ENCODE measurements at regions not wholly inside any gene's neighbourhood (a gene's known extent, or its start where the extent isn't known, plus 50 kb on each side); places are given as distances from the start of the nearest gene placed in this dataset.

DNA sequence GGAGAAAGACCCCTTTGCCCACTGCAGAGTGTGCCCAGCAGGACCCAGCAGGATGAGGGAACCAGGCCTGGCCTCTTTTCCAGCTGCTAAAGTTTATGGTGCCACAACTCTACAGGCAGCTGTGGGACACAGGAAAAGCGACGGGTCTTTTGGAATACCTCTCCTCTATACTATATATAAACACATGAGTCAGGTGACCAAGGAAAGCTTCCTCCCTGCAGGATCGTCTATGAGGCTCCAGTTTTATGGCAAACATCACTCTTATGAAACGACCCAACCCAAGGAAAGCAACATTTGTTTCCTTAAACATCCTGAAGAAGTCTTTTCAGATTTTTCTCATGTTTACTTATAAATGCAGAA, 102.8 kb upstream of the AKIP1 start:
- H3K4ac ChIP-seq (ENCODE audit: low read depth in 1 of 2, low read length in 2 of 2): peak overlapping the region; percentile 46 to 60
- H3K36me3 ChIP-seq (ENCODE audit: control insufficient read depth in 1 of 2, insufficient read depth in 2 of 2, low read depth in 1 of 2, low read length in 2 of 2): peaks cover 9 to 12% of the 10 kb centered on the region in 2 experiments
- no peak overlapping the region for H3K23ac ChIP-seq (ENCODE audit: low read length in 2 of 2)
- H2AFZ ChIP-seq (ENCODE audit: low read depth, low read length): no peak overlapping the region
- peak overlapping the region; percentile 65 for H4K8ac ChIP-seq (ENCODE audit: low read length)
- 3% methylated on average over 4 of the region's 4 CpGs for WGBS
- peaks cover 33% of the 10 kb centered on the region for H3K4me1 ChIP-seq (ENCODE audit: control insufficient read depth, insufficient read depth, low read depth, low read length)
- peak overlapping the region; percentile 40 for H3K4me2 ChIP-seq (ENCODE audit: low read length, poor library complexity, severe bottlenecking)
- H2BK12ac ChIP-seq (ENCODE audit: low read length in 2 of 2): peak overlapping the region in 1 of 2 experiments; percentile 54
- no peak overlapping the region for H3K14ac ChIP-seq (ENCODE audit: low read length in 2 of 2)
- peaks cover 27% of the 10 kb centered on the region for H3K79me1 ChIP-seq (replicated peaks; ENCODE audit: low read length, poor library complexity, severe bottlenecking)
- no peaks in the 10 kb centered on the region for H3K9me3 ChIP-seq (ENCODE audit: control insufficient read depth, low read length)
- peak overlapping the region; percentile 62 for H2BK15ac ChIP-seq (ENCODE audit: low read depth, poor library complexity, severe bottlenecking)
- H2BK5ac ChIP-seq (ENCODE audit: low read depth, low read length, poor library complexity, severe bottlenecking): no peak overlapping the region
- H3K4me3 ChIP-seq (ENCODE audit: insufficient read depth in 1 of 2, low read depth in 1 of 2, low read length in 2 of 2): peak overlapping the region in 1 of 2 experiments; percentile 89
- peak overlapping the region; percentile 66 for H2BK120ac ChIP-seq (ENCODE audit: low read depth, low read length)
- no peaks in the 10 kb centered on the region for H3K27me3 ChIP-seq (ENCODE audit: control insufficient read depth in 1 of 2, insufficient read depth in 1 of 2, low read length in 2 of 2)
- H4K91ac ChIP-seq (ENCODE audit: low read length): peak overlapping the region; percentile 83
- H3K18ac ChIP-seq (ENCODE audit: low read depth in 1 of 2, low read length in 2 of 2): peak overlapping the region; percentile 88 to 89
- peak; percentile 50 for DNase-seq
- peak overlapping the region; percentile 55 for H3K27ac ChIP-seq (ENCODE audit: low read length, poor library complexity, severe bottlenecking)
- H3K9ac ChIP-seq (ENCODE audit: low read length): peak overlapping the region; percentile 96
- no peak overlapping the region for H2AK5ac ChIP-seq (ENCODE audit: low read length, severe bottlenecking)

DNA sequence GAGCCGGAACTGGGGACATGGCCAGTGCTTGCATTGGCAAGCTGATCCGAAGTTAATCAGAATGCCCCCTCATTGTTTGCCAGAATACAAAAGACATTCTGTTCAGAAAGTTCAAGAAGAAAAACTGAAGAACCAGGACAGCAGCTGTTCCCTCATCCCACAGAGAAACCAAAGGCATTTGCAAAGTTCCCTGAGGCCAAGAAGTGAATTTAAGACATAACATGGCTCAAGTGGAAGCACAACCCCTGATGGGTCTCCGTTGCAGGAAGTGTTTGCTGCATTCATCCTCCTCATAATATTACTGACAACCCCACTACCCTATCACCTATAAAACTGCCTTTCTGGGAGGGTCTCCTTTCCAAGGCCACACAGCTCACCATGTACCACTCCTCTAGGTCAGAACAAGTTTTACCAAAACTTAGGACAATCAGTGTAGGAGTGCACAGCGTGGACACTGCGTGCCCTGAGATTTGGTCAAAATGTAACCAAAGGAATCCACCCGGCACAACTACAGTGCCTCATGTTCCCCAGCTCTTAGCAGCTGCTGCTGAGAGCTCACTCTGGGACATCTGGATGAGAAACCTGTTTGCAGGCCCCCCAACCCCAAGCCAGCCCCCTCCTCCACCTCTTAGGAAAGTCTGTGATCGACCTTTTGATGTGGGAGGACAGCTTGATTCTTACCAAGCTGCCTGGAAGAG, 101.6 kb upstream of the AKIP1 start:
- Histone ChIP-seq H2BK5ac (ENCODE audit: low read depth, low read length, poor library complexity, severe bottlenecking) (no peak overlapping the region), H3K27ac (ENCODE audit: low read length, poor library complexity, severe bottlenecking) (peak overlapping the region; percentile 95), H3K14ac (ENCODE audit: low read length in 2 of 2) (peak overlapping the region in 1 of 2 experiments; percentile 0), H2AK5ac (ENCODE audit: low read length, severe bottlenecking) (peak overlapping the region; percentile 37), H3K27me3 (ENCODE audit: control insufficient read depth in 1 of 2, insufficient read depth in 1 of 2, low read length in 2 of 2) (no peaks in the 10 kb centered on the region), H3K79me1 (replicated peaks; ENCODE audit: low read length, poor library complexity, severe bottlenecking) (peaks cover 21% of the 10 kb centered on the region), H3K4me3 (ENCODE audit: insufficient read depth in 1 of 2, low read depth in 1 of 2, low read length in 2 of 2) (peak overlapping the region; percentile 21 to 89), H3K18ac (ENCODE audit: low read depth in 1 of 2, low read length in 2 of 2) (peak overlapping the region; percentile 53 to 67), H3K9ac (ENCODE audit: low read length) (peak overlapping the region; percentile 96), H3K4me1 (ENCODE audit: control insufficient read depth, insufficient read depth, low read depth, low read length) (peaks cover 35% of the 10 kb centered on the region), H2BK12ac (ENCODE audit: low read length in 2 of 2) (peak overlapping the region; percentile 53 to 55), H4K91ac (ENCODE audit: low read length) (no peak overlapping the region), H2BK120ac (ENCODE audit: low read depth, low read length) (peak overlapping the region; percentile 42), H3K23ac (ENCODE audit: low read length in 2 of 2) (no peak overlapping the region), H3K36me3 (ENCODE audit: control insufficient read depth in 1 of 2, insufficient read depth in 2 of 2, low read depth in 1 of 2, low read length in 2 of 2) (peaks cover 3 to 4% of the 10 kb centered on the region in 2 experiments), H2AFZ (ENCODE audit: low read depth, low read length) (no peak overlapping the region), H3K4ac (ENCODE audit: low read depth in 1 of 2, low read length in 2 of 2) (peak overlapping the region; percentile 3 to 61), H3K4me2 (ENCODE audit: low read length, poor library complexity, severe bottlenecking) (peak overlapping the region; percentile 76), H2BK15ac (ENCODE audit: low read depth, poor library complexity, severe bottlenecking) (peak overlapping the region; percentile 21), H4K8ac (ENCODE audit: low read length) (peak overlapping the region; percentile 50), H3K9me3 (ENCODE audit: control insufficient read depth, low read length) (no peaks in the 10 kb centered on the region)
- DNase-seq: no peak
- 68% methylated on average over 7 of the region's 7 CpGs for WGBS

DNA sequence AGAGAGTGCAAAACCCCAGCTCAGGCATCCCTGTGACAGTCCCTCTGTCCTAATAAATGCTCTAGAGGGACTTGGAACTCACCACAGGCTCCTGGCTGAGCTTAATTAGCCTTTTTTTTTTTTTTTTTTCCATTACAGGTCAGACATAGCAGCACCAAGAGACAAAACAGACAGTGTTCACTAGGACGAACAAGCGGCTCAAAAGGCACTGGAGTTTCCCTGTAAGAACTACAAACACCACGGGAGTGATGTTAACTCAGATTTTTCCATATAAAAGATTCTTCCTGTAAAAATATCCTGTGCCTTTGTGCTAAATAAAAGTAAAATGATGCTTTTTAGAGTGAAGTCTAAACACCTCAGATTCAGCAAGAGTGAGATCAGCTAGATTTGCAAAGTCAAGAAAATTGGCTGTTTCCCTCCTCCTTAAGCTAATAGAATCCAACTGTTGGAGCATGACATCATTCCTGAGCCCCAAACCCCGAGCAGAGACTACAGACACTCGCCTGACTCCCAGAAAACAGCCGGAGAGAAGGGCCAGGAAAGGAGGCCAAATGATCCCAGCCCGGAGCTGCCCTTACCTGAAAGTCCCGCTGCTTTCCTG, 101.0 kb upstream of the AKIP1 start:
- H3K23ac ChIP-seq (ENCODE audit: low read length in 2 of 2): peak overlapping the region in 1 of 2 experiments; percentile 40
- H3K14ac ChIP-seq (ENCODE audit: low read length in 2 of 2): peak overlapping the region in 1 of 2 experiments; percentile 73
- 13% methylated on average over 5 of the region's 8 CpGs for WGBS

More for the DNA sequence above, 101.0 kb upstream of the AKIP1 start:
- Histone ChIP-seq H3K9me3 (ENCODE audit: control insufficient read depth, low read length) (no peaks in the 10 kb centered on the region), H3K4me3 (ENCODE audit: insufficient read depth in 1 of 2, low read depth in 1 of 2, low read length in 2 of 2) (peak overlapping the region; percentile 48 to 89), H4K91ac (ENCODE audit: low read length) (peak overlapping the region; percentile 87), H2BK12ac (ENCODE audit: low read length in 2 of 2) (peak overlapping the region; percentile 4 to 59), H3K27ac (ENCODE audit: low read length, poor library complexity, severe bottlenecking) (peak overlapping the region; percentile 95), H2BK5ac (ENCODE audit: low read depth, low read length, poor library complexity, severe bottlenecking) (peak overlapping the region; percentile 19), H2BK15ac (ENCODE audit: low read depth, poor library complexity, severe bottlenecking) (no peak overlapping the region), H3K79me1 (replicated peaks; ENCODE audit: low read length, poor library complexity, severe bottlenecking) (peaks cover 20% of the 10 kb centered on the region), H2AK5ac (ENCODE audit: low read length, severe bottlenecking) (no peak overlapping the region), H3K36me3 (ENCODE audit: control insufficient read depth in 1 of 2, insufficient read depth in 2 of 2, low read depth in 1 of 2, low read length in 2 of 2) (peaks cover 2 to 4% of the 10 kb centered on the region in 2 experiments), H4K8ac (ENCODE audit: low read length) (peak overlapping the region; percentile 92), H3K27me3 (ENCODE audit: control insufficient read depth in 1 of 2, insufficient read depth in 1 of 2, low read length in 2 of 2) (no peaks in the 10 kb centered on the region), H3K4me1 (ENCODE audit: control insufficient read depth, insufficient read depth, low read depth, low read length) (peaks cover 37% of the 10 kb centered on the region), H3K4ac (ENCODE audit: low read depth in 1 of 2, low read length in 2 of 2) (peak overlapping the region; percentile 24 to 85), H3K9ac (ENCODE audit: low read length) (peak overlapping the region; percentile 96), H3K4me2 (ENCODE audit: low read length, poor library complexity, severe bottlenecking) (peak overlapping the region; percentile 76), H2BK120ac (ENCODE audit: low read depth, low read length) (peak overlapping the region; percentile 42), H2AFZ (ENCODE audit: low read depth, low read length) (no peak overlapping the region), H3K18ac (ENCODE audit: low read depth in 1 of 2, low read length in 2 of 2) (peak overlapping the region; percentile 67 to 91)
- peak; percentile 55 for DNase-seq
